NCI-H82 (cell line): ENCODE measurements at regions not wholly inside any gene's neighbourhood (a gene's known extent, or its start where the extent isn't known, plus 50 kb on each side); places are given as distances from the start of the nearest gene placed in this dataset.
"Not testable (repeated sequence)": the region's sequence is repeated elsewhere in the genome, so short reads cannot be mapped to it uniquely, and the experiment has no call there.

ENCODE experiments used
- DNase-seq: peaks from one replicate; lab custom pipeline; 2025; lab: John Stamatoyannopoulos, UW

GRCh38 chr3:6281662-6282061 is 579.3 kb upstream of the GRM7 start:
- no peak for DNase-seq

GRCh38 chr3:6282918-6283317 is 578.0 kb upstream of the GRM7 start:
- no peak for DNase-seq

- DNase-seq = no peak
Observed at GRCh38 chr3:6287088-6287875, 573.6 kb upstream of the GRM7 start.

- DNase-seq = no peak
Observed at GRCh38 chr3:6301626-6302025, 559.3 kb upstream of the GRM7 start.

GRCh38 chr3:6315906-6316305 is 545.0 kb upstream of the GRM7 start:
- DNase-seq = no peak

GRCh38 chr3:6321999-6322398 is 538.9 kb upstream of the GRM7 start:
- no peak for DNase-seq

- DNase-seq = no peak
Observed at GRCh38 chr3:6326771-6327170, 534.1 kb upstream of the GRM7 start.

- not testable (repeated sequence) for DNase-seq
Observed at GRCh38 chr3:6340980-6341325, 520.0 kb upstream of the GRM7 start.

GRCh38 chr3:6351752-6352151 is 509.2 kb upstream of the GRM7 start:
- DNase-seq = no peak

- no peak for DNase-seq
Observed at GRCh38 chr3:6354653-6355052, 506.3 kb upstream of the GRM7 start.

GRCh38 chr3:6362406-6362805 is 498.5 kb upstream of the GRM7 start:
- DNase-seq = no peak

- no peak for DNase-seq
Observed at GRCh38 chr3:6367171-6367570, 493.7 kb upstream of the GRM7 start.

- no peak for DNase-seq
Observed at GRCh38 chr3:6392123-6392522, 468.8 kb upstream of the GRM7 start.

GRCh38 chr3:6394944-6395343 is 466.0 kb upstream of the GRM7 start:
- DNase-seq = no peak

- no peak for DNase-seq
Observed at GRCh38 chr3:6396631-6397030, 464.3 kb upstream of the GRM7 start.

- not testable (repeated sequence) for DNase-seq
Observed at GRCh38 chr3:6402666-6403065, 458.2 kb upstream of the GRM7 start.

- DNase-seq = not testable (repeated sequence)
Observed at GRCh38 chr3:6406923-6407322, 454.0 kb upstream of the GRM7 start.

- DNase-seq = no peak
Observed at GRCh38 chr3:6416049-6416661, 444.8 kb upstream of the GRM7 start.

- no peak for DNase-seq
Observed at GRCh38 chr3:6417174-6417573, 443.7 kb upstream of the GRM7 start.

- no peak for DNase-seq
Observed at GRCh38 chr3:6418485-6418884, 442.4 kb upstream of the GRM7 start.

GRCh38 chr3:6421666-6422445 is 439.1 kb upstream of the GRM7 start:
- no peak for DNase-seq

GRCh38 chr3:6425289-6425820 is 435.6 kb upstream of the GRM7 start:
- DNase-seq = no peak

GRCh38 chr3:6428276-6428675 is 432.6 kb upstream of the GRM7 start:
- DNase-seq = not testable (repeated sequence)
